ENCODE measurements at regions not wholly inside any gene's neighbourhood (a gene's known extent, or its start where the extent isn't known, plus 50 kb on each side); places are given as distances from the start of the nearest gene placed in this dataset.

DNA sequence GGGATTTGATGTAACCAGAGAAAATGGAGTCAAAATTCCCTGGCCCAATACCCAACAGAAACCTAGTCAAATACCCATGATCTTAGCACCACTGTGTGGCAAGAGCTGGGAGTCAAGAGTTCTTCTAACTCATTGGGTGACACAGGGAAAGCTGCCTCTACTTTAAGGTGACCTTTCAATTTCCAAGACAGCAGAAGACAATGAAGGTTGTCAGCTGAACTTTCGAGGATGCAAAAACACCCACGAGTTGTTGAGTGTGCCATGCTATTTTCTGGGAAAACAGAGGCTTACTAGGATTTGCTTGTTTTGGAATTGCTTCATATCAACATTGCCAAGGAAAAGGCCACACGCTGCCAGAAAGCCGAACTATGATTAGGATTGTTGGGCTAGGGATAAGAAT, 61.6 kb upstream of the CYRIA start:
- TF ChIP-seq, protein P1, sequence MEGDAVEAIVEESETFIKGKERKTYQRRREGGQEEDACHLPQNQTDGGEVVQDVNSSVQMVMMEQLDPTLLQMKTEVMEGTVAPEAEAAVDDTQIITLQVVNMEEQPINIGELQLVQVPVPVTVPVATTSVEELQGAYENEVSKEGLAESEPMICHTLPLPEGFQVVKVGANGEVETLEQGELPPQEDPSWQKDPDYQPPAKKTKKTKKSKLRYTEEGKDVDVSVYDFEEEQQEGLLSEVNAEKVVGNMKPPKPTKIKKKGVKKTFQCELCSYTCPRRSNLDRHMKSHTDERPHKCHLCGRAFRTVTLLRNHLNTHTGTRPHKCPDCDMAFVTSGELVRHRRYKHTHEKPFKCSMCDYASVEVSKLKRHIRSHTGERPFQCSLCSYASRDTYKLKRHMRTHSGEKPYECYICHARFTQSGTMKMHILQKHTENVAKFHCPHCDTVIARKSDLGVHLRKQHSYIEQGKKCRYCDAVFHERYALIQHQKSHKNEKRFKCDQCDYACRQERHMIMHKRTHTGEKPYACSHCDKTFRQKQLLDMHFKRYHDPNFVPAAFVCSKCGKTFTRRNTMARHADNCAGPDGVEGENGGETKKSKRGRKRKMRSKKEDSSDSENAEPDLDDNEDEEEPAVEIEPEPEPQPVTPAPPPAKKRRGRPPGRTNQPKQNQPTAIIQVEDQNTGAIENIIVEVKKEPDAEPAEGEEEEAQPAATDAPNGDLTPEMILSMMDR (IDR thresholded peaks at IDR 0.05) = no peak
- no peak for TF ChIP-seq POLR2A (IDR thresholded peaks at IDR 0.05)

Data from testis (tissue), 2 donors.